HUES48 (cell line): ENCODE measurements at regions not wholly inside any gene's neighbourhood (a gene's known extent, or its start where the extent isn't known, plus 50 kb on each side); places are given as distances from the start of the nearest gene placed in this dataset.

ENCODE experiments used
- H3K27ac ChIP-seq: one replicate; pipeline ENCODE4 v1.7.0; 2013; ENCODE audit warnings: low read depth, low read length, inconsistent platforms
- H3K27me3 ChIP-seq: 2 replicates; pipeline ENCODE4 v1.6.1; 2013; ENCODE audit warnings: mild to moderate bottlenecking, low read length; ENCODE audit not compliant: control insufficient read depth, insufficient read depth
- H3K36me3 ChIP-seq: 2 replicates; pipeline ENCODE4 v1.6.1; 2013; ENCODE audit warnings: low read length; ENCODE audit not compliant: control insufficient read depth, insufficient read depth
- H3K4me1 ChIP-seq: 2 replicates; pipeline ENCODE4 v1.6.1; 2013; ENCODE audit warnings: mild to moderate bottlenecking, low read length; ENCODE audit not compliant: control insufficient read depth, insufficient read depth
- H3K4me3 ChIP-seq: 2 replicates; pipeline ENCODE4 v1.5.1; 2013; ENCODE audit warnings: mild to moderate bottlenecking, low read depth, low read length
- H3K9ac ChIP-seq: 2 replicates; pipeline ENCODE4 v1.6.1; 2013; ENCODE audit warnings: mild to moderate bottlenecking, low read depth, low read length, moderate library complexity
- H3K9me3 ChIP-seq: 2 replicates; pipeline ENCODE4 v1.6.1; 2013; ENCODE audit warnings: low read length; ENCODE audit not compliant: control insufficient read depth, insufficient read depth

GRCh38 chr20:62547364-62547763, 71.6 kb upstream of the GATA5 start:
- Histone ChIP-seq H3K27ac (no peak overlapping the region), H3K27me3 (peaks cover 21% of the 10 kb centered on the region), H3K9me3 (no peaks in the 10 kb centered on the region), H3K9ac (no peak overlapping the region), H3K4me3 (no peak overlapping the region), H3K36me3 (no peaks in the 10 kb centered on the region), H3K4me1 (0 out of 2 replicates have a peak, but pooled peaks cover 4% of the 10 kb centered on the region)

DNA sequence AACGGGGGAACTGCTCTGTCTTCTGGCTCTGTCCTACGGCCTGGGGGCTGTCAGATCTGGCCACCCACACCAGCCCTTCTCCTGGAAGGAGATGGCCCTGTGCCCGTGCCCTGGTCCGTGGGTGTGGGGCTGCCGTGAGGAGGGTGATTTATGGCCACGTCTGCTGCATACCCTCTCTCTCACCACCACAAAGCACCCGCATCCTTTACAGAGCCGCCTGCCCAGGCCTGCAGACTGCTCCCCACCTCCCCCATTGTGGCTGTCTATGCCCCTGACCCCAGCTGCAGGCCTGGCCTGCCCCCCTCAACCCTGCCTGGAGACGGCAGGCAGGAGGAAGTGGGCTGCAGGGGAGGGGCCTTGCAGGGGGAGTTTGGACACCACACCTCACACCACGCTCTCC, 72.7 kb upstream of the GATA5 start:
- Histone ChIP-seq H3K9ac (no peak overlapping the region), H3K36me3 (no peaks in the 10 kb centered on the region), H3K27ac (no peak overlapping the region), H3K4me3 (no peak overlapping the region), H3K9me3 (no peaks in the 10 kb centered on the region), H3K4me1 (0 out of 2 replicates have a peak, but pooled peaks cover 4% of the 10 kb centered on the region), H3K27me3 (peaks cover 24% of the 10 kb centered on the region)

- Histone ChIP-seq H3K36me3 (no peaks in the 10 kb centered on the region), H3K9me3 (no peaks in the 10 kb centered on the region), H3K9ac (no peak overlapping the region), H3K27me3 (peaks cover 24% of the 10 kb centered on the region), H3K4me1 (0 out of 2 replicates have a peak, but pooled peaks cover 4% of the 10 kb centered on the region), H3K4me3 (no peak overlapping the region), H3K27ac (no peak overlapping the region)
Observed at GRCh38 chr20:62549029-62549428, 73.2 kb upstream of the GATA5 start.

- Histone ChIP-seq H3K4me3 (no peak overlapping the region), H3K27me3 (peaks cover 24% of the 10 kb centered on the region), H3K9me3 (no peaks in the 10 kb centered on the region), H3K27ac (no peak overlapping the region), H3K4me1 (0 out of 2 replicates have a peak, but pooled peaks cover 4% of the 10 kb centered on the region), H3K9ac (no peak overlapping the region), H3K36me3 (no peaks in the 10 kb centered on the region)
Observed at GRCh38 chr20:62549499-62550086, 73.8 kb upstream of the GATA5 start.

GRCh38 chr20:62550087-62550632, 74.4 kb upstream of the GATA5 start:
- Histone ChIP-seq H3K27me3 (peaks cover 24% of the 10 kb centered on the region), H3K9me3 (no peaks in the 10 kb centered on the region), H3K27ac (no peak overlapping the region), H3K4me3 (peak overlapping the region; percentile 56), H3K4me1 (0 out of 2 replicates have a peak, but pooled peaks cover 4% of the 10 kb centered on the region), H3K36me3 (no peaks in the 10 kb centered on the region), H3K9ac (no peak overlapping the region)

GRCh38 chr20:62551407-62552323, 75.9 kb upstream of the GATA5 start:
- peaks cover 24% of the 10 kb centered on the region for H3K27me3 ChIP-seq

GRCh38 chr20:62552613-62553012, 76.8 kb upstream of the GATA5 start:
- Histone ChIP-seq H3K27ac (no peak overlapping the region), H3K36me3 (no peaks in the 10 kb centered on the region), H3K9me3 (no peaks in the 10 kb centered on the region), H3K4me1 (0 out of 2 replicates have a peak, but pooled peaks cover 4% of the 10 kb centered on the region), H3K9ac (no peak overlapping the region), H3K4me3 (no peak overlapping the region), H3K27me3 (peaks cover 24% of the 10 kb centered on the region)

More at GRCh38 chr20:62551407-62552323, 75.9 kb upstream of the GATA5 start:
- Histone ChIP-seq H3K9ac (no peak overlapping the region), H3K36me3 (no peaks in the 10 kb centered on the region), H3K4me3 (peak overlapping the region; percentile 56), H3K27ac (no peak overlapping the region), H3K9me3 (no peaks in the 10 kb centered on the region), H3K4me1 (0 out of 2 replicates have a peak, but pooled peaks cover 4% of the 10 kb centered on the region)

GRCh38 chr20:62553136-62553837, 77.5 kb upstream of the GATA5 start:
- Histone ChIP-seq H3K27me3 (peaks cover 24% of the 10 kb centered on the region), H3K9ac (no peak overlapping the region), H3K36me3 (no peaks in the 10 kb centered on the region), H3K4me1 (0 out of 2 replicates have a peak, but pooled peaks cover 4% of the 10 kb centered on the region), H3K27ac (no peak overlapping the region), H3K9me3 (no peaks in the 10 kb centered on the region), H3K4me3 (no peak overlapping the region)

DNA sequence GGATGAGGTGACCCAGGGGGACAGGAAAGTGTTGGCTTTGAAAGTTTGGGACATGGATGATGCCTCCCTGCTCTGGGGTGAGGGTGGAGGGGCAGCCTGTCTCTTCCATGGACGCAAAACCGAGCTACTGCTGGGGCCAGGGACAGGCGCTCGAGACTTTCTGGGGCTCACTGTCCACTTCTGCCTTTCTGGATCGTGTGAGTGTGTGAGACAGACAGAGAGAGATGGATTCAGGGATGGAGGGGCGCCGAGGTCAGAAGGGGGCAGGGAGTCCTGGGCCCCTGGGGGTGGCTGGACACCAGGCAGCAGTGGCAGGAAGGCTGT, 78.0 kb upstream of the GATA5 start:
- H3K27me3 ChIP-seq: peaks cover 24% of the 10 kb centered on the region
- H3K9me3 ChIP-seq: no peaks in the 10 kb centered on the region
- H3K4me3 ChIP-seq: no peak overlapping the region
- no peak overlapping the region for H3K9ac ChIP-seq
- 0 out of 2 replicates have a peak, but pooled peaks cover 4% of the 10 kb centered on the region for H3K4me1 ChIP-seq
- H3K27ac ChIP-seq: no peak overlapping the region
- no peaks in the 10 kb centered on the region for H3K36me3 ChIP-seq

DNA sequence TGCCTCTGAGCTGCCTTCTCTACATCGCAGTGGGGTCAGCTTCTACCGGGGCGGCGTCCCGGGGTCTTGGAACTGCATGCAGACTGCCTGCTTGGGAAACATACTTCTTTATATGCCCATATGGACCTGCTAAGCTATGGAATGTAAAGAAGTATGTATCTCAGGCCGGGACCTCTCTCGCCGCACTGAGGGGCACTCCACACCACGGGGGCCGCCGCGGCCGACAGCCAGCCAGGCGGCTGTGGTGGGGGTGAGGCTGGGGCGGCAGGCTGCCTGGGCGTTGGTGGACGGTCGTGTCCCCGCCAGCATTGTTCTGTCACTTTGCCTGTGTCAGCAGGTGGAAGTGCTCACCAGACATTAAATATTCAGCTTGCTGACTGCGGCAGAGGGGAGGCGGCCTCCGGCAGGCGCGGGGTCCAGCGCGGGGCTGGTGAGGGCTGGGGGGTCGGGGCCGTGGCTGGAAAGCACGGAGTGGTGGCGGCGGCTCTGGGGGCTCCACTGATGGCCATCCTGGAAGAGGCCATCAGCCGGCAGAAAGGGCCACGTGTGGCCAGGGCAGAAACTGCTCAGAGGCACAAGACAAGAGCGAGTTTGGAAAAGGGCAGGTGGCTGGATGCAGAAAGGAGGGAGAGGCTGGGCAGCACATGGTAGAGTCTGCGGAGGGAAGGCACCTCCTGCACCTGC, 78.6 kb upstream of the GATA5 start:
- Histone ChIP-seq H3K27me3 (peaks cover 22% of the 10 kb centered on the region), H3K9me3 (no peaks in the 10 kb centered on the region), H3K27ac (no peak overlapping the region), H3K36me3 (no peaks in the 10 kb centered on the region), H3K9ac (no peak overlapping the region), H3K4me3 (no peak overlapping the region), H3K4me1 (0 out of 2 replicates have a peak, but pooled peaks cover 4% of the 10 kb centered on the region)
